Bone marrow (tissue), 2 donors: ENCODE measurements at regions not wholly inside any gene's neighbourhood (a gene's known extent, or its start where the extent isn't known, plus 50 kb on each side); places are given as distances from the start of the nearest gene placed in this dataset.
"Not testable (repeated sequence)": the region's sequence is repeated elsewhere in the genome, so short reads cannot be mapped to it uniquely, and the experiment has no call there.

Experiments
- DNase-seq, 2 donors: peaks; one replicate each; lab custom pipeline; 2025; lab: John Stamatoyannopoulos, UW

GRCh38 chr7:45267262-45267661 is 109.7 kb downstream of the RAMP3 start:
- DNase-seq, result no peak

- no peak for DNase-seq
Measured at GRCh38 chr7:45268013-45268412, 110.4 kb downstream of the RAMP3 start.

DNA sequence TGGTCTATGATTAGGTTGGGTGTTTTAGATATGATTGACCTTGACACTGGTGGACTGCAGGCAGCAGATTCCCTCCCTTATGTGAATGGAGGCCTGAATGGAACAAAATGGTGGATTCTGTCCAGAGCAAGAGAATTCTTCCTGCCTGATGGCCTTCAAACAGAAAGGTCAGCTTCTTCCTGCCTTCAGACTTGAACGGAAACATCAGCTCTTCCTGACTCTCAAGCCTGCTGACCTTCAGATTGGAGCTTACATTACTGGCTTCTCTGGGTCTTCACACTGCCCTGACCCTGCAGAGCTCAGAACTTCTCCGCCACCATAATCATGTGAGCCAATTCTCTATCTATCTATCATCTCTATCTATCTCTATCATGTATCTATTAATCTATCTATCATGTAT is 111.6 kb downstream of the RAMP3 start:
- no peak for DNase-seq

GRCh38 chr7:45278763-45279398 is 121.3 kb downstream of the RAMP3 start:
- DNase-seq, result no peak

DNA sequence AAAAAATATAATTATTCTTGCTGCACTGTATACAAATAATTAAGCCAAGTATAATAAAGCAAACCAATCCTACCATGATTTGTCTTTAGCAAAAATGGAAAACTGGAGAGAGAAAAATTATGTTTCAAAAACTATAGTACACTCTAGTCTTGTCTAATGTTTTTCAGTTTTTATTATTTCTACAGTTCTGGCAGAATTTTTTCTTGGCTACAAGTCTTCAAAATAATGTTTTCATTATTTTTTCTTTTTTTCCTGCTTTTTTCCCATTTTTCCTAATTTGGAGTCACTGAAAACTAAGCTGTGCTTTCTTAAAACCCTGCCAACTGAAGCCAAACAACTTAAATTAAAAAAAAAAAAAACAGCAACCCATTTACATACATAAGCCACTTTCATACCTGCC is 132.0 kb downstream of the RAMP3 start:
- DNase-seq, result not testable (repeated sequence)

- DNase-seq, result no peak
Measured at GRCh38 chr7:45290880-45291279, 133.3 kb downstream of the RAMP3 start.

DNA sequence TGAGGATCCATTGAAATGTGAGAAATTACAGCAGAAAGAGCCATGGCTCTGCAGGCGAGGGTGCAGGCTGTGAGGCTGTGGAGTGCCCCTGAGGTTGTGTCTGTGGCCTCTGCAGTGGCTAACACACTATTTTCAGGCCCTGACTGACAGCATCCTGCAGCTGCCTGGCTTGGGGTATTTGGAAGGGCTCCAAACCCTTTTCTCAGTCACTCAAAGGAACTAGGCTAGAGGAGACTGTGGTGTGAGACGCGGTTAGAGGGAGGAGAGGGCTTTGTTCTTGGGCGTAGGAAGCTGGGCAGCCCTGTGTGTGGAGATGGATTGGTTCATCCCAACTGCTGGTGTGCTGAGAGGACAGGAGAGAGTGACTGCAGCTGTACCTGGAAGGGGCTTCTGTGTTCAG is 134.9 kb downstream of the RAMP3 start:
- no peak for DNase-seq

GRCh38 chr7:45293295-45293942 is 135.8 kb downstream of the RAMP3 start:
- no peak for DNase-seq

DNA sequence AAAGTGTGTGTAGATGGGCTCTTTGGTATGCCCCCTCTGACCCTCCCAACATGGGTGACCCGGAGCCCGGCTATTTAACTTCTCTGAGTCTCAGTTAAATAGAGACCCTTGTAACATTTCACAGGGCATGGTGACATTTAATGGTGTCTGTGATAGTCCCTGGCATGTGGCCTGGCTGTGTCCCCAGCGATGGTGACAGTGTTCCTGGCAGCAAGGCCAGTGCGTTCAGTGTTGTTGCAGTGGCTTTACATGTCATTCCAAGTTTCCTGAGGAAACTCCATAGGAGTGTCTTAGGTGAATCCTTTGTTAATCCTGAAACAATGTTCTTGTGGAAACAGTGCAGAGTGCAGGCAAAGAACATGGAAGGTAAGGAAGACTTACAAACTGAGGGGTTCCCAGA is 137.0 kb downstream of the RAMP3 start:
- DNase-seq, result no peak

DNA sequence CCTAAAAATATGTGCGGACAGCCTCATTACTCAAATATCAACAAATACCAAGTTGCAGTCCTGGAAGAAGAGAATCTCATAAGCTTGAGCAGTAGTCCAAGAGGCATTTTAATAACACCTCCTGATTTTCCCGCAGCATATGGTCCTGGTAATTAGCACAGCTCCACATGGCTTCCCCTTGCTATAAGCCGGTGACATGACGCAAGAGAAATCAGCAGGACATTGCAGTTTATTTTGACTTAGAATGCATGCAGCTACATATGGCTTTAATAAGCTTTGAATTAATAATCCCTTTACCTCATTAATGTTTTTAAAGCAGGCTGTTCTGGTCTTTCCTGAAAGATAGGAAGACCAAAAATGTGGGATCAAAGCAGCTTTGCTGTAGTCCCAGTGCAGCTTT is 137.6 kb downstream of the RAMP3 start:
- no peak for DNase-seq

DNA sequence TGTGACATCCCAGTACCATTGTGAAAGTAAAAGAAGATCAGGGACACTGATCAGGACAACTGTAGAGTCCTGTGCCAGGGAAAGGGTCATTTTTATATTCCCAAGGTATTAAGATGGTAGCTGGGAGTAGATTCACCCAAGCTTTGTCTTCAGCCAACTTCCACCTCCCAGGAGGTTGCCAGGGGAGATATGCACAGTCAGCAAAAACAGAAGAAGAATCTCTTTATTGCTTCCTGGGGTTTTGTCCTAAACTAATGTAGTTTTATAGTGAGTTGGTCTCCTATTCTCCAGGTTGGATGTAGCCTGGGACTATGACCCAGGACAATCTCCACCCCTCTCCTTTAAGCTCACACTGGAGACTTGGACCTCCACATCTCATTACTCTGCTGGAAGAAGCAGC is 139.2 kb downstream of the RAMP3 start:
- no peak for DNase-seq

DNA sequence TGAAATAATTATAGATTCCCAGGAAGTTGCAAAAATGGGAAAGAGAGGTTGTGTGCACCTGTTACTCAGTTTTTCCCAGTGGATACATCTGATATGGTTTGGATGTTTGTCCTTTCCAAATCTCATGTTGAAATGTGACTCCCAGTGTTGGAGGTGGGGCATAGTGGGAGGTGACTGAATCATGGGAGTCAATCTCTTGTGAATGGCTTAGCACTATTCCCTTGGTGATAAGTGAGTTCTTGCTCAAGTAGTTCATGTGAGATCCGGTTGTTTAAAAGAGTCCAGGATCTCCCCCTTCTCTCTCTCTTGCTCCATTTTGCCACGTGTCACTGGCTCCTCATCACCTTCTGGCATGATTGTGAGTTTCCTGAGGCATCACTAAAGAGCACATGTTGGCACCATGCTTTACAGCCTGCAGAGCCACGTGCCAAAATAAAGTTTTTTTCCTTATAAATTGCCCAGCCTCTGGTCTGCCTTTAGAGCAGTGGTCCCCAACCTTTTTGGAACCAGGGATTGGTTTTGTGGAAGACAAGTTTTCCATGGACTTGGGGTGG is 149.2 kb downstream of the RAMP3 start:
- no peak for DNase-seq

DNA sequence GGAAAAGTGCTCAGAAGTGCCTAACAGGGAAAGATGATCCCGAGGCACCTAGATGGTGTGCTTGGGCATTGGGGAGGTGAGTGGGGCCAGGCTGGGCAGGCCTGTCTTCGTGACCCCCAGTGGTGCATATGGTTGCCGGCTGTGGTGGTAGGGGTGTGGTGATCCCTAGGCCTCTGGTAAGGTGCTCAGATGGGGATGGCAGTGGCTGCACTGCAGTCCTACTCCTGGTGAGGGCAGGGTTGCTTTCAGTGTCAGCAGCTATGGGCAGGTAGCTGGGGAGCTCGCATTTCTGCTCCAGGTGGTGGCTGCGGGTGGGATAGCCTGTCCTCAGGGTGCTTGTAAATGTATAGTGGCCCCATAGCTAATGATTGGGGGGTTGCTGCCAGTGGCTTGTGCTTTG is 154.0 kb downstream of the RAMP3 start:
- no peak for DNase-seq

DNA sequence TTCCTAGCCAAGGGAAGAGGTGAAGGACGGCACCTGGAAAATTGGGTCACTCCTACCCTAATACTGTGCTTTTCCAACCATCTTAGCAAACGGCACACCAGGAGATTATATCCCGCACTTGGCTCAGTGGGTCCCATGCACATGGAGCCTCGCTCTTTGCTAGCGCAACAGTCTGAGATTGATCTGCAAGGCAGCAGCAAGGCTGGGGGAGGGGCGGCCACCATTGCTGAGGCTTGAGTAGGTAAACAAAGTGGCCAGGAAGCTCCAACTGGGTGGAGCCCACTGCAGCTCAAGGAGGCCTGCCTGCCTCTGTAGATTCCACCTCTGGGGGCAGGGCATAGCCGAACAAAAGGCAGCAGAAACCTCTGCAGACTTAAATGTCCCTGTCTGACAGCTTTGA is 157.9 kb downstream of the RAMP3 start:
- not testable (repeated sequence) for DNase-seq

DNA sequence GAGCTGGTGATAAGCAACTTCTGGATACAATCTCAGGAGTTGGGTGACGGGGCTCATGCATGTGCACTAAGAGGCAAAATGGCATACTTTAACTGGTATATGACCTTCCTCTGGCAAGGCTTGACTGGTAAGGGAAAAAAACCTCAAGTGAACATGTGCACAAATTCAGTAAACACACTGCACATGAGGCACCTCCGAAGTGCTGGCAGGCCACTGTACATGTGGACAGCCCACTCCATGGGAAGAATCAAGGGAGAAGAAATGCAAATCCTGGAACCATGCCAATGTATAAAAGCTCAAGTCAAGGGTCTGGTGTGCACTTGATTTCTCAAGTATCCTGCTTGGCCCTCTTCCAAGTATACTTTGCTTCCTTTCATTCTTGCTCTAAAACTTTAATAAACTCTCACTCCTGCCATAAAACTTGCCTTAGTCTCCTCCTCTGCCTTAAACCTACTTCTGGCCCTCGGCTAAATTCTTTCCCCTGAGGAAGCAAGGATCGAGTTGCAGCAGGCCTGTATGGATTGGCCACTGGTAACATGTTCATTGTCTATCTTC is 167.2 kb downstream of the RAMP3 start:
- DNase-seq, result no peak

- DNase-seq, result no peak
Measured at GRCh38 chr7:45325378-45325777, 167.8 kb downstream of the RAMP3 start.

DNA sequence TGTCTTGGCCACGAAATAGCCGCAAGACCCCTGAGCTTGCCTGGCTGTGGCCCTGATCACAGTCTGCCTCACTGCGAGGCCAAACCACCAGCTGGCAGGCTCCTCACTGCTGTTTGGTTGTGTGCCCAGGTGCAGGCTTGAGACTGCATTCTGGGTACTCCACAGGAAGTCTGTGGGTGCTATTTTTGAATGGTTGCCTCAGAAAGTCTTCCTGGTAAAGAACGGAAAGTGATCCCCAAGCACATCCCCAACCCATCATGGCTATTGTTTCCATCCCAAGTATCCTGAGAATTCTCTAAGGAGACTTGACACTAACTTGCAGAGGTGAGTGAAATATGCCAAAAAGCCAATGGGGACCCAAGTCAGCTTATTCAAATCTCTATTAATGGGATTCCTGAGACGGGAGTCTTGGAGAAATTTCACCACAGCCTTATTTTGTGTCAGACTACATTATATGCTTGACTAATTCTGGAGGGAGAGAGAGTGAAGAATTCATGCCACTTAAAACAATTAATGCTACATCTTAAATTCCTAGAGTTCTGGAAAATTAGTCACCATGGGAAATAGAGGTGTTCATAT is 170.9 kb downstream of the RAMP3 start:
- DNase-seq, result no peak

GRCh38 chr7:45331563-45331962 is 174.0 kb downstream of the RAMP3 start:
- no peak for DNase-seq

- DNase-seq, result not testable (repeated sequence)
Measured at GRCh38 chr7:45335024-45335423, 177.4 kb downstream of the RAMP3 start.

DNA sequence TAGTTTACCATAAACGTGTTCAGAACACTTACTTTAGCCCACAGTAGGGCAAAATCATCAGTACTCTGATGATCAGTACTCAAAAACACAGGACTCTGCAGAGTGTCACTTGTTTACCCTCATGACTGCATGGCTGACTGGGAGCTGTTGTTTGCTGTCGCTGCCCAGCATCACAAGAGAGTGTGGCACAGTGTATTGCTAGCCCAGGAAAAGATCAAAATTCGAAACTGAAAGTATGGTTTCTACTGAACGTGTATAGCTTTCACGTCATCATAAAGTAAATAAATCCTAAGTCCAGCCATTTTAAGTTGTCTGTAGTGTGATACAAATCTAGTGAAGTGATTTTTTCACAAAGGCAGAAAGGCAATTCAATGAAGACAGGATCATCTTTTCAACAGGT is 184.6 kb downstream of the RAMP3 start:
- no peak for DNase-seq

DNA sequence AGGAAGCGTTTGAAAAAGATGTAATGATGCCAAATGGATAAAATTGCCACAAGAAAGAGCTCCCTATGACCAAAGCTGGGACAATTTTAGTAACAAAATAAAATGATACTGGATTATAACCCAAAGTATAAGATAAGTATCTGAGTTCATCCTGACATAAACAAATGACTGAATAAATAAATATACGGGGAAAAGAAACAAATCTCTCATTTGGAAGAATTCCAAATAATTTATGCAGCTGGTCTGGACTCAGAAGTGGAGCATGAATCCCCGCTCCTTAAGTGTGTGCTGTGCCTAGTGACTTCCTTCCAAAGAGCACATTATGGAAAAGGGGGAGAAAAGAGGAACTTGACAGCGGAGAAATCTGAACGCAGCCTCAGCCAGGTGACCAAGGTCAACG is 186.2 kb downstream of the RAMP3 start:
- no peak for DNase-seq

DNA sequence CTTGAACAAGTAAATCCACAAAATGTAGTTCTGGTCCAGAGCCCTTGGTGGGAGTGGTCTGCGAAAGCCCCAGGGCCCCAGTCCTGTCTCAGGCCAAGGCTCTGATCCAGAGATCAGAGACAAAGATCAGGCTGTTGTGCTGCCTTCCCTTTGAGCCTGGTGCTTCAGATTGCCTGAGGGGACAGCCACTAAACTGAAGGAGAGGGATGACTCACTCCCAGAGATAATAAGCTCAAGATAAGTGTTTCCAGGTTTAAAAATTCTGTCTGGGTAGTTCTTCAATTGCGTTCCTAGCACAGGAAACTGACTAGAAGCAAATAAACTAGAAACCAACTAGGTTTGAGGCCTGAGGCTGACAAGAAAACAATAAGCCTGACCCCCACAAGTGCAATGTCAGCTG is 190.2 kb downstream of the RAMP3 start:
- no peak for DNase-seq

- no peak for DNase-seq
Measured at GRCh38 chr7:45349090-45349489, 191.5 kb downstream of the RAMP3 start.
